Transverse colon (tissue), 4 donors: ENCODE measurements at regions not wholly inside any gene's neighbourhood (a gene's known extent, or its start where the extent isn't known, plus 50 kb on each side); places are given as distances from the start of the nearest gene placed in this dataset.

ENCODE experiments used
- CTCF ChIP-seq, 5 experiments: fragments of 200-600 bp in 3 of 5; fragments of 450-650 bp in 2 of 5; sonication (generic) in 3 of 5; IDR thresholded peaks; 1 replicate in 2 of 5; 2 replicates in 3 of 5; pipeline ENCODE4 v1.5.1; 2016 to 2017; ENCODE audit warnings: antibody characterized with exemption in 5 of 5, inconsistent platforms in 3 of 5, mild to moderate bottlenecking in 2 of 5, moderate library complexity in 1 of 5
- EP300 ChIP-seq: sonication (generic); formaldehyde crosslinking; IDR thresholded peaks from one replicate; pipeline ENCODE4 v1.6.1; 2017; ENCODE audit warnings: antibody characterized with exemption, low read depth
- POLR2A ChIP-seq: fragments of 450-650 bp; IDR thresholded peaks from one replicate; pipeline ENCODE4 v1.6.1; 2016; ENCODE audit warnings: antibody characterized with exemption, mild to moderate bottlenecking, moderate library complexity
- POLR2AphosphoS5 ChIP-seq, 3 donors: sonication (generic); formaldehyde crosslinking; IDR thresholded peaks; one replicate each; pipeline ENCODE4 v1.6.1; 2016; ENCODE audit warnings: antibody characterized with exemption in 3 of 3

- TF ChIP-seq CTCF (IDR thresholded peaks at IDR 0.05) (no peak), POLR2A (no peak), EP300 (no peak), POLR2AphosphoS5 (IDR thresholded peaks at IDR 0.05) (no peak)
Observed at GRCh38 chr12:107163413-107163812, 70.1 kb upstream of the CRY1 start.
